ENCODE measurements at regions not wholly inside any gene's neighbourhood (a gene's known extent, or its start where the extent isn't known, plus 50 kb on each side); places are given as distances from the start of the nearest gene placed in this dataset.

DNA sequence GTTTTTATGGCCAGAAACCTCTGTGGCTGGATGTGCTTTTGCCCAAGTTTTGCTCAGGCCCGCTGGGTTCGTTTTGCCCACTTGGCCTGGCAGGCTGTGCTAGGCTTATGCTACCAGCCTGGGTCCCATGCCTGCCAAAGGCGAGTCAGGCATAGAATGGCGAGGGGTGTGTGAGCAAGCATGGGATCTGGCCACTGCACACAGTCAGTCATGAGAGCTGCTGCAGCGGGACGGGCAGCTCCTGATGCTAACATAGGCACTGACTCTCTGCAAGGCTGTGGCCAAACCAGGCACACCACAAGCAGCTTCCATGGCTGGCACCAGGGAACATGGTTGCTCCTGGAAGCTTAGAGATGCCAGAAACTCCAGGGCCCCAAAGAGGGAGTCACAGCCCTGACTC, 52.9 kb upstream of the PCDH15 start:
- H3K9ac ChIP-seq (replicated peaks in 1 of 4; ENCODE audit: extremely low read depth in 1 of 4, low read depth in 3 of 4, low read length in 3 of 4), result no peak overlapping the region
- no peak overlapping the region for H2AFZ ChIP-seq (ENCODE audit: low read length)
- H3K4me3 ChIP-seq (ENCODE audit: extremely low read depth in 1 of 4, insufficient read depth in 2 of 4, low read depth in 3 of 4, low read length in 4 of 4), result no peak overlapping the region
- H3K4ac ChIP-seq (replicated peaks; ENCODE audit: insufficient read length, low read depth, low read length), result no peak overlapping the region
- H4K5ac ChIP-seq (ENCODE audit: insufficient read length, low read depth, low read length), result no peak overlapping the region
- no peak overlapping the region for H2BK120ac ChIP-seq (replicated peaks; ENCODE audit: low read depth, low read length)
- ChIA-PET CTCF (ENCODE audit: partially characterized antibody) (interaction anchor here (1.0 kb wide), 1 partner anchor 1068 kb away, joined by 4 read pairs; no protein-coding TSS in a partner anchor), POLR2A (ENCODE audit: partially characterized antibody) (no interaction called here)
- H4K8ac ChIP-seq (ENCODE audit: extremely low read depth, insufficient read depth, low read length), result no peak overlapping the region
- H4K20me1 ChIP-seq (replicated peaks in 1 of 2; ENCODE audit: control insufficient read depth in 1 of 2, insufficient read depth in 2 of 2, low read length in 2 of 2), result no peaks in the 10 kb centered on the region
- H4K91ac ChIP-seq (replicated peaks; ENCODE audit: insufficient read length, low read length), result no peak overlapping the region
- H3K4me1 ChIP-seq (replicated peaks in 1 of 4; ENCODE audit: control insufficient read depth in 3 of 4, insufficient read depth in 4 of 4, low read length in 3 of 4), result no peaks in the 10 kb centered on the region
- H2BK12ac ChIP-seq (ENCODE audit: low read depth, low read length), result no peak overlapping the region
- H3K27ac ChIP-seq (ENCODE audit: low read depth, low read length), result no peak overlapping the region
- no peak for TF ChIP-seq FOSL1 (IDR thresholded peaks at IDR 0.05; ENCODE audit: insufficient read depth, low read depth, low read length)
- no peak for TF ChIP-seq TCF12 (IDR thresholded peaks at IDR 0.05; ENCODE audit: low read depth, low read length)
- TF ChIP-seq CREB1 (IDR thresholded peaks at IDR 0.05), result no peak
- no peak for TF ChIP-seq CEBPB (IDR thresholded peaks at IDR 0.05; ENCODE audit: low read depth, low read length)
- TF ChIP-seq RFX5 (IDR thresholded peaks at IDR 0.05; ENCODE audit: borderline replicate concordance, low read depth, low read length), result no peak
- no peak for TF ChIP-seq SIX5 (IDR thresholded peaks at IDR 0.05; ENCODE audit: low read depth, low read length)
- no peak for TF ChIP-seq SIN3A (conservative IDR thresholded peaks at IDR 0.05 in 1 of 2, IDR thresholded peaks at IDR 0.05 in 1 of 2; ENCODE audit: low read depth in 1 of 2, low read length in 2 of 2)
- no peak overlapping the region for H3K56ac ChIP-seq (replicated peaks; ENCODE audit: insufficient read length, low read depth, low read length)
- no peaks in the 10 kb centered on the region for H3K27me3 ChIP-seq (replicated peaks in 1 of 4; ENCODE audit: control insufficient read depth in 3 of 4, extremely low read depth in 1 of 4, insufficient read depth in 3 of 4, low read length in 3 of 4)
- H3K23ac ChIP-seq (ENCODE audit: insufficient read length), result no peak overlapping the region
- FAIRE-seq (no peak), DNase-seq (ENCODE audit: low read depth in 1 of 2, low spot score in 2 of 2) (no peak)
- no peaks in the 10 kb centered on the region for H3K9me3 ChIP-seq (ENCODE audit: insufficient read depth in 2 of 2, low read depth in 1 of 2, low read length in 1 of 2)
- H3K18ac ChIP-seq (ENCODE audit: extremely low read depth, low read length), result no peak overlapping the region
- H3K36me3 ChIP-seq (ENCODE audit: control insufficient read depth in 2 of 4, insufficient read depth in 4 of 4, low read length in 3 of 4), result no peaks in the 10 kb centered on the region
- no peaks in the 10 kb centered on the region for H3K79me2 ChIP-seq (ENCODE audit: control insufficient read depth in 1 of 2, insufficient read depth in 2 of 2, low read length in 2 of 2)
- H2AK5ac ChIP-seq (ENCODE audit: low read depth, low read length), result no peak overlapping the region
- no peaks in the 10 kb centered on the region for H3K79me1 ChIP-seq (ENCODE audit: low read depth, low read length)
- H2BK20ac ChIP-seq (ENCODE audit: low read length), result no peak overlapping the region
- 97% methylated on average over 6 of the region's 6 CpGs; no CpG with 5 or more reads in 1 of the 2 experiments for WGBS, 2 experiments (ENCODE audit: extremely low coverage in 1 of 2, insufficient coverage in 1 of 2, insufficient read length in 1 of 2, insufficient replicate concordance in 2 of 2, low coverage in 1 of 2, low lambda C conversion rate in 2 of 2, missing lambda C conversion rate in 1 of 2)
- no peak overlapping the region for H2BK5ac ChIP-seq (ENCODE audit: low read depth, low read length)
- H3K14ac ChIP-seq (ENCODE audit: insufficient read length), result no peak overlapping the region
- no peak overlapping the region for H3K4me2 ChIP-seq (ENCODE audit: insufficient read depth in 1 of 2, low read depth in 2 of 2, low read length in 2 of 2)
- H3K23me2 ChIP-seq (ENCODE audit: low read depth, low read length), result no peaks in the 10 kb centered on the region
- no peak overlapping the region for H2BK15ac ChIP-seq (ENCODE audit: low read length)

Measured in H1 (cell line).